ENCODE measurements at regions not wholly inside any gene's neighbourhood (a gene's known extent, or its start where the extent isn't known, plus 50 kb on each side); places are given as distances from the start of the nearest gene placed in this dataset.

GRCh38 chr2:16080071-16080470, 139.7 kb downstream of the MYCN start:
- Histone ChIP-seq H3K27me3 (ENCODE audit: control insufficient read depth in 3 of 3, insufficient read depth in 3 of 3, low read length in 2 of 3) (no peaks in the 10 kb centered on the region), H3K9ac (ENCODE audit: insufficient read depth in 1 of 2, low read length in 2 of 2) (no peak overlapping the region), H3K4me3 (no peak overlapping the region), H3K9me3 (ENCODE audit: control insufficient read depth in 4 of 4, insufficient read depth in 3 of 4, low read length in 3 of 4) (peaks cover 0 to 3% (median 0%) of the 10 kb centered on the region in 4 donors), H3K4me1 (ENCODE audit: control insufficient read depth in 5 of 5, insufficient read depth in 5 of 5, low read length in 5 of 5) (no peaks in the 10 kb centered on the region), H3K27ac (ENCODE audit: low read depth in 1 of 2, low read length in 1 of 2) (no peak overlapping the region), H3K36me3 (ENCODE audit: control insufficient read depth in 4 of 4, insufficient read depth in 4 of 4, low read length in 4 of 4) (no peaks in the 10 kb centered on the region)
- no peak for DNase-seq
- no peak for ATAC-seq (ENCODE audit: insufficient read depth, low FRiP score)
- TF ChIP-seq CTCF (IDR thresholded peaks at IDR 0.05; ENCODE audit: control extremely low read depth, extremely low read depth) = no peak
- 71% methylated on average over 4 of the region's 4 CpGs for WGBS, 2 donors

GRCh38 chr2:16079637-16080036, 139.3 kb downstream of the MYCN start:
- no peaks in the 10 kb centered on the region for H3K36me3 ChIP-seq (ENCODE audit: control insufficient read depth in 4 of 4, insufficient read depth in 4 of 4, low read length in 4 of 4)
- 86 to 90% methylated on average over 2 of the region's 2 CpGs for WGBS, 2 donors
- H3K4me1 ChIP-seq (ENCODE audit: control insufficient read depth in 5 of 5, insufficient read depth in 5 of 5, low read length in 5 of 5) = no peaks in the 10 kb centered on the region
- no peak overlapping the region for H3K27ac ChIP-seq (ENCODE audit: low read depth in 1 of 2, low read length in 1 of 2)
- H3K4me3 ChIP-seq = no peak overlapping the region
- peaks cover 0 to 3% (median 0%) of the 10 kb centered on the region in 4 donors for H3K9me3 ChIP-seq (ENCODE audit: control insufficient read depth in 4 of 4, insufficient read depth in 3 of 4, low read length in 3 of 4)
- TF ChIP-seq CTCF (IDR thresholded peaks at IDR 0.05; ENCODE audit: control extremely low read depth, extremely low read depth) = no peak
- no peak overlapping the region for H3K9ac ChIP-seq (ENCODE audit: insufficient read depth in 1 of 2, low read length in 2 of 2)
- DNase-seq = no peak
- no peaks in the 10 kb centered on the region for H3K27me3 ChIP-seq (ENCODE audit: control insufficient read depth in 3 of 3, insufficient read depth in 3 of 3, low read length in 2 of 3)
- ATAC-seq (ENCODE audit: insufficient read depth, low FRiP score) = no peak

- WGBS, 2 donors = 73 to 92% methylated on average over 3 of the region's 3 CpGs
- no peak for TF ChIP-seq CTCF (IDR thresholded peaks at IDR 0.05; ENCODE audit: control extremely low read depth, extremely low read depth)
- Histone ChIP-seq H3K4me3 (no peak overlapping the region), H3K9me3 (ENCODE audit: control insufficient read depth in 4 of 4, insufficient read depth in 3 of 4, low read length in 3 of 4) (peaks cover 0 to 3% (median 0%) of the 10 kb centered on the region in 4 donors), H3K4me1 (ENCODE audit: control insufficient read depth in 5 of 5, insufficient read depth in 5 of 5, low read length in 5 of 5) (no peaks in the 10 kb centered on the region), H3K9ac (ENCODE audit: insufficient read depth in 1 of 2, low read length in 2 of 2) (no peak overlapping the region), H3K27ac (ENCODE audit: low read depth in 1 of 2, low read length in 1 of 2) (no peak overlapping the region), H3K36me3 (ENCODE audit: control insufficient read depth in 4 of 4, insufficient read depth in 4 of 4, low read length in 4 of 4) (no peaks in the 10 kb centered on the region), H3K27me3 (ENCODE audit: control insufficient read depth in 3 of 3, insufficient read depth in 3 of 3, low read length in 2 of 3) (no peaks in the 10 kb centered on the region)
- no peak for DNase-seq
- no peak for ATAC-seq (ENCODE audit: insufficient read depth, low FRiP score)
These were observed 137.3 kb downstream of the MYCN start for GRCh38 chr2:16077601-16078000.

GRCh38 chr2:16076911-16077310, 136.6 kb downstream of the MYCN start:
- Histone ChIP-seq H3K27me3 (ENCODE audit: control insufficient read depth in 3 of 3, insufficient read depth in 3 of 3, low read length in 2 of 3) (no peaks in the 10 kb centered on the region), H3K36me3 (ENCODE audit: control insufficient read depth in 4 of 4, insufficient read depth in 4 of 4, low read length in 4 of 4) (no peaks in the 10 kb centered on the region), H3K27ac (ENCODE audit: low read depth in 1 of 2, low read length in 1 of 2) (no peak overlapping the region), H3K4me1 (ENCODE audit: control insufficient read depth in 5 of 5, insufficient read depth in 5 of 5, low read length in 5 of 5) (no peaks in the 10 kb centered on the region), H3K9me3 (ENCODE audit: control insufficient read depth in 4 of 4, insufficient read depth in 3 of 4, low read length in 3 of 4) (peaks cover 0 to 3% (median 0%) of the 10 kb centered on the region in 4 donors), H3K4me3 (no peak overlapping the region), H3K9ac (ENCODE audit: insufficient read depth in 1 of 2, low read length in 2 of 2) (no peak overlapping the region)
- DNase-seq = no peak
- no peak for ATAC-seq (ENCODE audit: insufficient read depth, low FRiP score)
- TF ChIP-seq CTCF (IDR thresholded peaks at IDR 0.05; ENCODE audit: control extremely low read depth, extremely low read depth) = no peak
- 81 to 89% methylated on average over 5 of the region's 5 CpGs for WGBS, 2 donors
